ENCODE measurements at regions not wholly inside any gene's neighbourhood (a gene's known extent, or its start where the extent isn't known, plus 50 kb on each side); places are given as distances from the start of the nearest gene placed in this dataset.

DNA sequence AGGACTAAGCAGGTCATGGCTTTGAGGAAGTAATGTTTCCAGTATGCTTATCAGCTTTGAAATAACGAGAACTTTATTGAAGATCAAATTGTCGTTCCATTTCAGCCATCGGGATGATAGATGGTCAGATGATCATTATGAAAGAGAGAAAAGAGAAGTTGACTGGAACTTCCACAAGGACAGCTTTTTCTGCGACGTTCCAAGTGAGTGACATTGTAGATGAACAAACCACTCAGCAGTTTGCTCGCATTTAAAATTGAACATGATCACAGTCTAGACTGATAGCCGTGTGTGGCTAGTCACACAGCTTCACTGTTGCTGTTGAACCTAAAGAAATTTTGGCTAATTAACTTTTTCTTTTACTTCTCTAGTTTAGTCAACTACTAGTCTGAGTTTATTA is 151.1 kb downstream of the TLR5 start:
- H2BK120ac ChIP-seq (ENCODE audit: low read depth, low read length) = no peak overlapping the region
- H2BK20ac ChIP-seq (ENCODE audit: low read depth, low read length) = no peak overlapping the region
- no peak overlapping the region for H2BK5ac ChIP-seq (ENCODE audit: low read depth, low read length, poor library complexity, severe bottlenecking)
- no peak overlapping the region for H2AFZ ChIP-seq (replicated peaks; ENCODE audit: low read length, poor library complexity)
- no peak overlapping the region for H3K14ac ChIP-seq (replicated peaks; ENCODE audit: low read depth, low read length)
- dilution Hi-C loops (cut with HindIII; ENCODE audit: low sequenced_read_pairs, unreplicated experiment) (no loop called here), in situ Hi-C loops (cut with MboI; ENCODE audit: low sequenced_read_pairs) (no loop called here), intact Hi-C loops (cut with micrococcal nuclease) (no loop called here)
- ATAC-seq (ENCODE audit: low read depth) (no peak), DNase-seq (no peak)
- H3K27me3 ChIP-seq (ENCODE audit: control insufficient read depth, insufficient read depth, low read length) = no peaks in the 10 kb centered on the region
- no peak overlapping the region for H2AK5ac ChIP-seq (ENCODE audit: low read depth, low read length)
- H2AK9ac ChIP-seq (replicated peaks; ENCODE audit: low read depth, low read length, poor library complexity) = no peak overlapping the region
- no peak overlapping the region for H3K4ac ChIP-seq (ENCODE audit: low read depth, low read length)
- WGBS, 2 experiments (ENCODE audit: extremely low coverage in 2 of 2, insufficient read length in 1 of 2) = 100% methylated on average over 4 of the region's 7 CpGs; no CpG with 5 or more reads in 1 of the 2 experiments
- no TSS peak for BruUV-seq (replicated peaks)
- no peaks in the 10 kb centered on the region for H3K9me3 ChIP-seq (ENCODE audit: control insufficient read depth, insufficient read depth, low read length)
- no peak overlapping the region for H3K56ac ChIP-seq (ENCODE audit: extremely low read depth, insufficient read depth, low read length)
- H4K5ac ChIP-seq (ENCODE audit: low read depth, low read length) = no peak overlapping the region
- no peak overlapping the region for H4K91ac ChIP-seq (ENCODE audit: insufficient read depth, low read depth, low read length)
- H3K18ac ChIP-seq (ENCODE audit: low read depth, low read length) = no peak overlapping the region
- H2BK15ac ChIP-seq (ENCODE audit: low read depth, low read length) = no peak overlapping the region
- H3K9me1 ChIP-seq (ENCODE audit: insufficient read depth, low read length) = no peaks in the 10 kb centered on the region
- peaks cover 5% of the 10 kb centered on the region for H3K4me1 ChIP-seq (ENCODE audit: control insufficient read depth, insufficient read depth, low read length)
- no peak overlapping the region for H3K23ac ChIP-seq (ENCODE audit: low read depth, low read length)
- H3K4me2 ChIP-seq (ENCODE audit: low read depth, low read length) = no peak overlapping the region
- H3K27ac ChIP-seq (ENCODE audit: insufficient read depth, low read length) = no peak overlapping the region
- TF ChIP-seq POLR2A (IDR thresholded peaks at IDR 0.05; ENCODE audit: low read depth, low read length) (no peak), CHD1 (IDR thresholded peaks at IDR 0.05; ENCODE audit: low read depth, low read length) (no peak), NFE2L2 (IDR thresholded peaks at IDR 0.05; ENCODE audit: low read depth, low read length) (no peak), RFX5 (IDR thresholded peaks at IDR 0.05; ENCODE audit: low read depth, low read length) (no peak), MXI1 (IDR thresholded peaks at IDR 0.05; ENCODE audit: borderline replicate concordance, low read depth, low read length) (no peak), SMC3 (IDR thresholded peaks at IDR 0.05; ENCODE audit: low read depth, low read length) (no peak), RAD21 (IDR thresholded peaks at IDR 0.05; ENCODE audit: low read length) (no peak), MAFK (IDR thresholded peaks at IDR 0.05; ENCODE audit: low read depth, low read length) (no peak), CEBPB (IDR thresholded peaks at IDR 0.05; ENCODE audit: low read depth, low read length) (no peak)
- TF ChIP-seq, protein P1, sequence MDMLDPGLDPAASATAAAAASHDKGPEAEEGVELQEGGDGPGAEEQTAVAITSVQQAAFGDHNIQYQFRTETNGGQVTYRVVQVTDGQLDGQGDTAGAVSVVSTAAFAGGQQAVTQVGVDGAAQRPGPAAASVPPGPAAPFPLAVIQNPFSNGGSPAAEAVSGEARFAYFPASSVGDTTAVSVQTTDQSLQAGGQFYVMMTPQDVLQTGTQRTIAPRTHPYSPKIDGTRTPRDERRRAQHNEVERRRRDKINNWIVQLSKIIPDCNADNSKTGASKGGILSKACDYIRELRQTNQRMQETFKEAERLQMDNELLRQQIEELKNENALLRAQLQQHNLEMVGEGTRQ (IDR thresholded peaks at IDR 0.05; ENCODE audit: low read depth, low read length) = no peak
- TF ChIP-seq, protein P2, sequence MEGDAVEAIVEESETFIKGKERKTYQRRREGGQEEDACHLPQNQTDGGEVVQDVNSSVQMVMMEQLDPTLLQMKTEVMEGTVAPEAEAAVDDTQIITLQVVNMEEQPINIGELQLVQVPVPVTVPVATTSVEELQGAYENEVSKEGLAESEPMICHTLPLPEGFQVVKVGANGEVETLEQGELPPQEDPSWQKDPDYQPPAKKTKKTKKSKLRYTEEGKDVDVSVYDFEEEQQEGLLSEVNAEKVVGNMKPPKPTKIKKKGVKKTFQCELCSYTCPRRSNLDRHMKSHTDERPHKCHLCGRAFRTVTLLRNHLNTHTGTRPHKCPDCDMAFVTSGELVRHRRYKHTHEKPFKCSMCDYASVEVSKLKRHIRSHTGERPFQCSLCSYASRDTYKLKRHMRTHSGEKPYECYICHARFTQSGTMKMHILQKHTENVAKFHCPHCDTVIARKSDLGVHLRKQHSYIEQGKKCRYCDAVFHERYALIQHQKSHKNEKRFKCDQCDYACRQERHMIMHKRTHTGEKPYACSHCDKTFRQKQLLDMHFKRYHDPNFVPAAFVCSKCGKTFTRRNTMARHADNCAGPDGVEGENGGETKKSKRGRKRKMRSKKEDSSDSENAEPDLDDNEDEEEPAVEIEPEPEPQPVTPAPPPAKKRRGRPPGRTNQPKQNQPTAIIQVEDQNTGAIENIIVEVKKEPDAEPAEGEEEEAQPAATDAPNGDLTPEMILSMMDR (conservative IDR thresholded peaks at IDR 0.05; ENCODE audit: low read depth, low read length) = no peak
- CTCF ChIA-PET = interaction anchor here (1.2 kb wide), 1 partner anchor 10 kb away, joined by 3 read pairs; no protein-coding TSS in a partner anchor
- H3K9ac ChIP-seq (ENCODE audit: low read depth, low read length) = no peak overlapping the region
- H3K4me3 ChIP-seq (ENCODE audit: insufficient read depth, low read depth, low read length) = no peak overlapping the region
- H3K36me3 ChIP-seq (ENCODE audit: control insufficient read depth, insufficient read depth, low read length) = no peaks in the 10 kb centered on the region
- POLR2A ChIA-PET (ENCODE audit: unreplicated experiment) = no interaction called here
- no peak overlapping the region for H4K8ac ChIP-seq (ENCODE audit: low read depth in 2 of 2, low read length in 2 of 2)
- no peaks in the 10 kb centered on the region for H3K79me1 ChIP-seq (ENCODE audit: low read depth in 1 of 2, low read length in 2 of 2)
- no peaks in the 10 kb centered on the region for H4K20me1 ChIP-seq (ENCODE audit: insufficient read depth, low read length)
